AG09309 (cell line): ENCODE measurements at regions not wholly inside any gene's neighbourhood (a gene's known extent, or its start where the extent isn't known, plus 50 kb on each side); places are given as distances from the start of the nearest gene placed in this dataset.

Experiments used
- DNase-seq: peaks from one replicate; pipeline ENCODE4 v3.0.0-alpha.2; 2010; ENCODE audit warnings: low read depth
- H3K4me3 ChIP-seq: 2 replicates; pipeline ENCODE4 v1.5.1; 2011; ENCODE audit warnings: mild to moderate bottlenecking, low read depth, low read length, moderate library complexity; ENCODE audit not compliant: control insufficient read depth
- CTCF ChIP-seq: IDR thresholded peaks from 2 replicates; pipeline ENCODE4 v1.5.1; 2011; ENCODE audit warnings: mild to moderate bottlenecking, low read depth, low read length, inconsistent platforms; ENCODE audit not compliant: insufficient read depth, control insufficient read depth; ENCODE audit errors: missing control alignments

- TF ChIP-seq CTCF, result no peak
- H3K4me3 ChIP-seq, result no peak overlapping the region
- DNase-seq, result no peak
These were observed 712.0 kb downstream of the MAT2B start for GRCh38 chr5:164217464-164217863.

- TF ChIP-seq CTCF, result no peak
- no peak for DNase-seq
- H3K4me3 ChIP-seq, result no peak overlapping the region
These were observed 715.1 kb downstream of the MAT2B start for GRCh38 chr5:164220522-164220921.

- no peak for TF ChIP-seq CTCF
- DNase-seq, result no peak
- H3K4me3 ChIP-seq, result no peak overlapping the region
These were observed 718.8 kb downstream of the MAT2B start for GRCh38 chr5:164224236-164224635.

- no peak for DNase-seq
- TF ChIP-seq CTCF, result no peak
- H3K4me3 ChIP-seq, result no peak overlapping the region
These were observed 719.4 kb downstream of the MAT2B start for GRCh38 chr5:164224772-164225171.

- no peak for DNase-seq
- no peak overlapping the region for H3K4me3 ChIP-seq
- no peak for TF ChIP-seq CTCF
These were observed 724.9 kb downstream of the MAT2B start for GRCh38 chr5:164230341-164230740.

- no peak overlapping the region for H3K4me3 ChIP-seq
- no peak for DNase-seq
- TF ChIP-seq CTCF, result no peak
These were observed 728.4 kb downstream of the MAT2B start for GRCh38 chr5:164233791-164234190.

GRCh38 chr5:164234321-164234720 lies 728.9 kb downstream of the MAT2B start:
- DNase-seq, result no peak
- no peak overlapping the region for H3K4me3 ChIP-seq
- TF ChIP-seq CTCF, result no peak
